ENCODE measurements at regions not wholly inside any gene's neighbourhood (a gene's known extent, or its start where the extent isn't known, plus 50 kb on each side); places are given as distances from the start of the nearest gene placed in this dataset.

DNA sequence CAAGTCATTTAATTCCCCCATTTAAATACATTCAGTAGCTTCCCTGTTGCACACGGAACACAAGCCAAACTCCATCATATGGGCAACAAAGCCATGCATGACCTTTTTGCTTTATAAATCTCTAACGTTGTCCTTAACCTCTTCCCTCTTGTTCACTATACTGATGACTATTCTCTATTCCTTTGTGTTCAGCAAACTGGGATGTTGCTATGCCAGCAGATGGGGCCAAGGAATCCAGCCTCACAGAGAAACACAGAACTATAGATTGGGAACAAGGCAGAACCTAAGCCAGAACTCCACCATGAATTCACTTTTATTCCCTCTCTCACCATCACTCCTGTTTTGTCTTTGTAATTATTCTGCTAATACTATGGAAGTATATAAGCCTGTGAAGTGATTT lies 398.4 kb downstream of the TUSC7 start:
- no peaks in the 10 kb centered on the region for H3K36me3 ChIP-seq
- in situ Hi-C loops (cut with MboI; ENCODE audit: low pct_ligation_motif_present in 1 of 4, low pct_unique_long_range_greater_than_20kb in 1 of 4, low sequenced_read_pairs in 3 of 4) (no loop called here), intact Hi-C loops (cut with DNase I; ENCODE audit: low total_unique reads) (no loop called here)
- TF ChIP-seq, protein P1, sequence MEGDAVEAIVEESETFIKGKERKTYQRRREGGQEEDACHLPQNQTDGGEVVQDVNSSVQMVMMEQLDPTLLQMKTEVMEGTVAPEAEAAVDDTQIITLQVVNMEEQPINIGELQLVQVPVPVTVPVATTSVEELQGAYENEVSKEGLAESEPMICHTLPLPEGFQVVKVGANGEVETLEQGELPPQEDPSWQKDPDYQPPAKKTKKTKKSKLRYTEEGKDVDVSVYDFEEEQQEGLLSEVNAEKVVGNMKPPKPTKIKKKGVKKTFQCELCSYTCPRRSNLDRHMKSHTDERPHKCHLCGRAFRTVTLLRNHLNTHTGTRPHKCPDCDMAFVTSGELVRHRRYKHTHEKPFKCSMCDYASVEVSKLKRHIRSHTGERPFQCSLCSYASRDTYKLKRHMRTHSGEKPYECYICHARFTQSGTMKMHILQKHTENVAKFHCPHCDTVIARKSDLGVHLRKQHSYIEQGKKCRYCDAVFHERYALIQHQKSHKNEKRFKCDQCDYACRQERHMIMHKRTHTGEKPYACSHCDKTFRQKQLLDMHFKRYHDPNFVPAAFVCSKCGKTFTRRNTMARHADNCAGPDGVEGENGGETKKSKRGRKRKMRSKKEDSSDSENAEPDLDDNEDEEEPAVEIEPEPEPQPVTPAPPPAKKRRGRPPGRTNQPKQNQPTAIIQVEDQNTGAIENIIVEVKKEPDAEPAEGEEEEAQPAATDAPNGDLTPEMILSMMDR (IDR thresholded peaks at IDR 0.05): no peak
- TF ChIP-seq POLR2AphosphoS5 (IDR thresholded peaks at IDR 0.05): no peak
- no peak for TF ChIP-seq EP300 (IDR thresholded peaks at IDR 0.05; ENCODE audit: low read depth)
- TF ChIP-seq POLR2A (IDR thresholded peaks at IDR 0.05): no peak
- no peaks in the 10 kb centered on the region for H3K9me3 ChIP-seq
- no peaks in the 10 kb centered on the region for H3K4me1 ChIP-seq
- no peak overlapping the region for H3K4me3 ChIP-seq
- H3K27me3 ChIP-seq: no peaks in the 10 kb centered on the region
- H3K27ac ChIP-seq: no peak overlapping the region
- DNase-seq: no peak
- WGBS, 2 donors (ENCODE audit: low coverage in 1 of 2): 62 to 80% methylated on average over 2 of the region's 2 CpGs

DNA sequence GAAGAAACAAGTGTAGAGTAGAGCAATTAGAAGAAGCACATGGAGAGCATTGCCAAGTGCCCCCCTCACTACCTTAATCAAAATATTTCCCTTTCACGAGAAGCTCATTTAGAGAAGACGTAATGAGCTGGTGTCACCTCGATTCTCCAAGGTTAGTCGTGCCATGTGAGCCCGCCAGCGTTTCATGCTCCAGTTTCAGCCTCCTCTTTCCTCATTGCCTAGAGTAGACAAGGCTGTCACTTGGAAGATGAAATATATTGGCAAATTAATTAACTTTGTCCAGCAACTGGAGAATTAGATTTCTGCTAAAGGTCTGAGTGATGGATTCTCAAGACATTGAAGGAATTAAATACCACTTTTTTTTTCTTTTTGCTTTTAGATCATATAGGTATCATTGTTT lies 399.6 kb downstream of the TUSC7 start:
- 86 to 97% methylated on average over 6 of the region's 6 CpGs for WGBS, 2 donors (ENCODE audit: low coverage in 1 of 2)
- DNase-seq: no peak
- H3K36me3 ChIP-seq: no peaks in the 10 kb centered on the region
- no peaks in the 10 kb centered on the region for H3K27me3 ChIP-seq
- no peak overlapping the region for H3K27ac ChIP-seq
- intact Hi-C loops (cut with DNase I; ENCODE audit: low total_unique reads) (no loop called here), in situ Hi-C loops (cut with MboI; ENCODE audit: low pct_ligation_motif_present in 1 of 4, low pct_unique_long_range_greater_than_20kb in 1 of 4, low sequenced_read_pairs in 3 of 4) (no loop called here)
- H3K4me1 ChIP-seq: no peaks in the 10 kb centered on the region
- TF ChIP-seq EP300 (IDR thresholded peaks at IDR 0.05; ENCODE audit: low read depth) (no peak), POLR2A (IDR thresholded peaks at IDR 0.05) (no peak), POLR2AphosphoS5 (IDR thresholded peaks at IDR 0.05) (no peak)
- TF ChIP-seq, protein P1 (IDR thresholded peaks at IDR 0.05): no peak
- no peak overlapping the region for H3K4me3 ChIP-seq
- no peaks in the 10 kb centered on the region for H3K9me3 ChIP-seq

DNA sequence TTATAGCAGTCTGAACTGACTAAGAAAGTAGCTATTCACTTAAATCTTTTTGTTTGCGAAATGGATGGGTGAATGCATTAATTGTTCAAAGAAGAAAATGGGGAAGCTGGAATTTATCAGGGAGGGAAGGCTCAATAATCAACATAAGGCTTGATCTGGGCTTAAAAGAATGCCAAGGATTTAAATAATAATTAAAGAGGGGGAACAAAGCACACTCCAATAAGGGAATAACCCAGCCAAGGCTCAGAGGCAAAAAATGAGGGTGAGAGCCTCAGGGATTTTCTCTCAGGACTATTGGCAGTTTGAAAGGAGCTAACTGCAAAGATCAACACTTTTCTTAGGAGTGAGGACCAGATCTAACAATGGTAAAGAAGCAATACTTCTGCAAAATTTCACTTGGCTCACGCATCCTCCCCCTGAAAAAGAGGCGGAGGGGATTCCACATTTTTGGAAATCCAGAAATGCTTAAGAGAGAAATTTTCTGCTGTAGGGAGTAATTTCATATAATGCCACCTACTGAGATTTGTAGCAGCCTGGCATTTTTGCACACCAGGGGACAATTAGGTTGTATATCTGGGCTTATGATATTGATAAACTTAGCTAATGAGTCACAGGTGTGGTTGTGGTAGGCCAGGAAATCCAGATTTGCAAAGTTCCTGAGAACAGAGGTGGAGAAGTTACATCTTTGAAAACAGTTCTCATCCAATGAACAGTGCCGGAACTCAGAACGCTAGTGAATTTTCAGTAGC lies 405.1 kb downstream of the TUSC7 start:
- Histone ChIP-seq H3K27me3 (no peaks in the 10 kb centered on the region), H3K9me3 (no peaks in the 10 kb centered on the region), H3K4me3 (no peak overlapping the region), H3K27ac (no peak overlapping the region), H3K4me1 (no peaks in the 10 kb centered on the region), H3K36me3 (no peaks in the 10 kb centered on the region)
- TF ChIP-seq, protein P1 (IDR thresholded peaks at IDR 0.05): no peak
- TF ChIP-seq POLR2AphosphoS5 (IDR thresholded peaks at IDR 0.05): no peak
- TF ChIP-seq POLR2A (IDR thresholded peaks at IDR 0.05): no peak
- no peak for TF ChIP-seq EP300 (IDR thresholded peaks at IDR 0.05; ENCODE audit: low read depth)
- in situ Hi-C loops (cut with MboI; ENCODE audit: low pct_ligation_motif_present in 1 of 4, low pct_unique_long_range_greater_than_20kb in 1 of 4, low sequenced_read_pairs in 3 of 4) (no loop called here), intact Hi-C loops (cut with DNase I; ENCODE audit: low total_unique reads) (no loop called here)
- WGBS, 2 donors (ENCODE audit: low coverage in 1 of 2): 86 to 92% methylated on average over 2 to 5 of the region's 5 CpGs
- no peak for DNase-seq

DNA sequence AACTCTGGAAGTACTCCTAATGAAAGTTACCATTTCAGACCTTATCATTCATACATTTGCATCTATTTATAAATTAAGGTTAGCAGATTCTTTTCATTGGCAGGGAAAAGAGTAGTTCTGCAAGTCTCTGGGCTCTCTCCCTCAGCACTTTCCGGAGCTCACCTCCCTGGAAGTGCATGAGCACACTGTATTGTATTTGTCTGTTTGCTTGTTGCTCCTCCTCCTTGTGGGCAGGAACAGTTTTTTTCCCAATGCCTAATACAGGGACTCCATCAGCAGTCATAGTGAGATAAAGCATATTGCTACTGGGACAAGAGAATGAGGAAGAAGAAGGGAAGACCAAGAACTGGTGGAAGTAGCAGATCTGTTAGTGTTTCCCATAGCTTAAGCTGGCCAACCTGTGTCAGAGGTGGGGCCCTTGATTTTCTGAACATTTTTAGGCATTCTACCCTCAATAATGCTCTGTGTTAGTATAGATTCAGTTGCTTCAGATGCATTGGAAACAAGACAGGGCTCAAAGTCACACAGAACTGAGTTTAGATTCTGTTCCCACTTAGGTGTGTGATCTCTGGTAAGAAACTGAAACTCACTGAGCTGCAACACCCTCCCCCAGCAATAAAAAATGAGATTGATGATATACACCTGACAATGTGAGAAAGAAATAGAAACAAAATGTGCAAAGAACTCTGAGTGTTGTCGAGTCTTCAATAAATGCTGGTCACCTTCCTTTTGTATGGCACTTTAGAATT lies 407.8 kb downstream of the TUSC7 start:
- H3K4me1 ChIP-seq: no peaks in the 10 kb centered on the region
- in situ Hi-C loops (cut with MboI; ENCODE audit: low pct_ligation_motif_present in 1 of 4, low pct_unique_long_range_greater_than_20kb in 1 of 4, low sequenced_read_pairs in 3 of 4) (no loop called here), intact Hi-C loops (cut with DNase I; ENCODE audit: low total_unique reads) (no loop called here)
- no peak overlapping the region for H3K27ac ChIP-seq
- no peaks in the 10 kb centered on the region for H3K36me3 ChIP-seq
- no peaks in the 10 kb centered on the region for H3K9me3 ChIP-seq
- H3K27me3 ChIP-seq: no peaks in the 10 kb centered on the region
- H3K4me3 ChIP-seq: no peak overlapping the region
- no peak for DNase-seq
- TF ChIP-seq POLR2A (IDR thresholded peaks at IDR 0.05) (no peak), EP300 (IDR thresholded peaks at IDR 0.05; ENCODE audit: low read depth) (no peak), POLR2AphosphoS5 (IDR thresholded peaks at IDR 0.05) (no peak)
- TF ChIP-seq, protein P1 (IDR thresholded peaks at IDR 0.05): no peak
- 46 to 59% methylated on average over 2 of the region's 2 CpGs for WGBS, 2 donors (ENCODE audit: low coverage in 1 of 2)

Measured in transverse colon (tissue), 4 donors.